Keratinocyte (primary cell): ENCODE measurements at regions not wholly inside any gene's neighbourhood (a gene's known extent, or its start where the extent isn't known, plus 50 kb on each side); places are given as distances from the start of the nearest gene placed in this dataset.

Experiments used
- DNase-seq: peaks from one replicate; pipeline ENCODE4 v3.0.0-alpha.2; 2011; ENCODE audit warnings: low read depth, missing footprints, low spot score
- FAIRE-seq: peaks from 2 replicates; lab custom pipeline; 2011; peaks lifted over from hg19 to GRCh38; lab: Jason Lieb, UNC
- H2AFZ ChIP-seq: 2 replicates; pipeline ENCODE4 v1.6.0; 2012; ENCODE audit warnings: low read length, control low read depth, inconsistent platforms; ENCODE audit not compliant: control insufficient read depth
- H3K27ac ChIP-seq: 2 replicates; pipeline ENCODE4 v1.5.1; 2011; ENCODE audit warnings: low read length; ENCODE audit not compliant: control insufficient read depth, insufficient read depth
- H3K27me3 ChIP-seq: 3 replicates; pipeline ENCODE4 v1.6.0; 2011; ENCODE audit warnings: low read length; ENCODE audit not compliant: control insufficient read depth, insufficient read depth; ENCODE audit errors: extremely low read depth
- H3K36me3 ChIP-seq, 2 experiments: 2 replicates in 1 of 2; 3 replicates in 1 of 2; pipeline ENCODE4 v1.5.1; 2011; ENCODE audit warnings: low read length in 2 of 2, mild to moderate bottlenecking in 1 of 2; ENCODE audit not compliant: control insufficient read depth in 2 of 2, insufficient read depth in 2 of 2; ENCODE audit errors: extremely low read depth in 1 of 2
- H3K4me1 ChIP-seq: 3 replicates; pipeline ENCODE4 v1.5.1; 2011; ENCODE audit warnings: low read length; ENCODE audit not compliant: control insufficient read depth, insufficient read depth; ENCODE audit errors: extremely low read depth
- H3K4me2 ChIP-seq: 3 replicates; pipeline ENCODE4 v1.6.0; 2011; ENCODE audit warnings: low read depth, low read length; ENCODE audit not compliant: control insufficient read depth, insufficient read depth; ENCODE audit errors: extremely low read depth
- H3K4me3 ChIP-seq, 3 experiments: fragments of 200-600 bp in 1 of 3; sonication (generic) in 1 of 3; 2 replicates in 2 of 3; 3 replicates in 1 of 3; pipeline ENCODE4 v1.5.1; 2011 to 2016; ENCODE audit warnings: low read length in 3 of 3, mild to moderate bottlenecking in 3 of 3, control low read depth in 2 of 3, inconsistent platforms in 1 of 3, low read depth in 1 of 3, mixed read lengths in 1 of 3, mixed run types in 1 of 3, moderate library complexity in 1 of 3; ENCODE audit not compliant: control insufficient read depth in 2 of 3, insufficient read depth in 2 of 3; ENCODE audit errors: extremely low read depth in 1 of 3
- H3K79me2 ChIP-seq: 2 replicates; pipeline ENCODE4 v1.6.0; 2012; ENCODE audit warnings: low read length; ENCODE audit not compliant: control insufficient read depth, insufficient read depth
- H3K9ac ChIP-seq: 3 replicates; pipeline ENCODE4 v1.6.0; 2011; ENCODE audit warnings: low read length; ENCODE audit not compliant: control insufficient read depth, insufficient read depth; ENCODE audit errors: extremely low read depth
- H3K9me1 ChIP-seq: 3 replicates; pipeline ENCODE4 v1.6.0; 2011; ENCODE audit warnings: low read length; ENCODE audit not compliant: control insufficient read depth, insufficient read depth; ENCODE audit errors: extremely low read depth
- H3K9me3 ChIP-seq: 2 replicates; pipeline ENCODE4 v1.5.1; 2012; ENCODE audit warnings: low read depth, low read length; ENCODE audit not compliant: control insufficient read depth
- H4K20me1 ChIP-seq: 3 replicates; pipeline ENCODE4 v1.6.0; 2011; ENCODE audit warnings: low read length; ENCODE audit not compliant: control insufficient read depth, insufficient read depth; ENCODE audit errors: extremely low read depth
- CTCF ChIP-seq, 3 experiments: IDR thresholded peaks in 1 of 3; conservative IDR thresholded peaks in 1 of 3; optimal IDR thresholded peaks in 1 of 3; 2 replicates in 2 of 3; 3 replicates in 1 of 3; pipeline versions ENCODE3 to v1.5.1; 2011; ENCODE audit warnings: low read length in 3 of 3, mild to moderate bottlenecking in 3 of 3, moderate library complexity in 2 of 3, control low read depth in 1 of 3, inconsistent platforms in 1 of 3; ENCODE audit not compliant: insufficient read depth in 2 of 3; ENCODE audit errors: extremely low read depth in 1 of 3
- EZH2 ChIP-seq: IDR thresholded peaks from one replicate; pipeline ENCODE4 v1.6.1; 2012; ENCODE audit warnings: inconsistent platforms, mild to moderate bottlenecking, low read length, moderate library complexity
- dilution Hi-C: fragments of 300-500 bp; cut with MboI; formaldehyde crosslinking; loops from one replicate; pipeline ENCODE4 v1.7.0; 2020; ENCODE audit warnings: low sequenced_read_pairs; ENCODE audit not compliant: extremely low pct_ligation_motif_present

GRCh38 chr7:98753176-98753575 lies 116.6 kb downstream of the TMEM130 start:
- dilution Hi-C loops, result no loop called here
- Histone ChIP-seq H4K20me1 (no peaks in the 10 kb centered on the region), H3K27ac (no peak overlapping the region), H3K9me3 (no peaks in the 10 kb centered on the region), H3K79me2 (no peaks in the 10 kb centered on the region), H3K4me2 (no peak overlapping the region), H2AFZ (no peak overlapping the region), H3K9ac (no peak overlapping the region), H3K36me3 (no peaks in the 10 kb centered on the region), H3K27me3 (no peaks in the 10 kb centered on the region), H3K9me1 (no peaks in the 10 kb centered on the region), H3K4me1 (no peaks in the 10 kb centered on the region), H3K4me3 (no peak overlapping the region)
- no peak for TF ChIP-seq CTCF (optimal IDR thresholded peaks at IDR 0.05 in 1 of 3, IDR thresholded peaks at IDR 0.05 in 1 of 3, conservative IDR thresholded peaks at IDR 0.05 in 1 of 3; ENCODE audit: extremely low read depth in 1 of 3, insufficient read depth in 2 of 3, low read length in 3 of 3)
- TF ChIP-seq EZH2, result no peak
- FAIRE-seq (no peak), DNase-seq (no peak)

GRCh38 chr7:98753989-98754479 lies 115.8 kb downstream of the TMEM130 start:
- H4K20me1 ChIP-seq, result no peaks in the 10 kb centered on the region
- TF ChIP-seq CTCF (optimal IDR thresholded peaks at IDR 0.05 in 1 of 3, IDR thresholded peaks at IDR 0.05 in 1 of 3, conservative IDR thresholded peaks at IDR 0.05 in 1 of 3; ENCODE audit: extremely low read depth in 1 of 3, insufficient read depth in 2 of 3, low read length in 3 of 3) (no peak), EZH2 (no peak)
- H3K4me2 ChIP-seq, result no peak overlapping the region
- FAIRE-seq, result no peak
- H2AFZ ChIP-seq, result no peak overlapping the region
- no peak overlapping the region for H3K4me3 ChIP-seq
- DNase-seq, result no peak
- H3K79me2 ChIP-seq, result no peaks in the 10 kb centered on the region
- dilution Hi-C loops, result no loop called here
- no peaks in the 10 kb centered on the region for H3K27me3 ChIP-seq
- H3K9me3 ChIP-seq, result no peaks in the 10 kb centered on the region
- no peaks in the 10 kb centered on the region for H3K4me1 ChIP-seq
- no peak overlapping the region for H3K27ac ChIP-seq
- H3K9me1 ChIP-seq, result no peaks in the 10 kb centered on the region
- H3K36me3 ChIP-seq, result no peaks in the 10 kb centered on the region
- no peak overlapping the region for H3K9ac ChIP-seq
